Colonic mucosa (tissue), 4 donors: ENCODE measurements at regions not wholly inside any gene's neighbourhood (a gene's known extent, or its start where the extent isn't known, plus 50 kb on each side); places are given as distances from the start of the nearest gene placed in this dataset.

ENCODE experiments used
- DNase-seq: peaks from one replicate; pipeline ENCODE4 v3.0.0-alpha.2; 2020
- H3K27ac ChIP-seq: fragments of 200-600 bp; one replicate; pipeline ENCODE4 v1.8.0; 2021
- H3K27me3 ChIP-seq: fragments of 200-600 bp; one replicate; pipeline ENCODE4 v1.8.0; 2021
- H3K36me3 ChIP-seq: fragments of 200-600 bp; one replicate; pipeline ENCODE4 v1.8.0; 2021
- H3K4me1 ChIP-seq: fragments of 200-600 bp; one replicate; pipeline ENCODE4 v1.8.0; 2021; ENCODE audit warnings: mild to moderate bottlenecking
- H3K4me3 ChIP-seq: fragments of 200-600 bp; one replicate; pipeline ENCODE4 v1.8.0; 2021
- H3K9ac ChIP-seq, 2 donors: one replicate each; pipeline ENCODE4 v1.7.0; 2013; ENCODE audit warnings: control low read depth in 2 of 2, low read depth in 2 of 2, low read length in 2 of 2
- H3K9me3 ChIP-seq: fragments of 200-600 bp; one replicate; pipeline ENCODE4 v1.8.0; 2021
- CTCF ChIP-seq: fragments of 200-600 bp; IDR thresholded peaks from one replicate; pipeline ENCODE4 v1.8.0; 2022; ENCODE audit warnings: antibody characterized with exemption, mild to moderate bottlenecking
- intact Hi-C: fragments of 100-400 bp; cut with DNase I; formaldehyde crosslinking; loops from one replicate; pipeline ENCODE4 v1.14.1; 2022
- donor health status: healthy.
- donor health status: DM: no; HTN: no; CAD: no.
- donor health status: DM: no; HTN: no; CAD: no.

GRCh38 chr6:30832864-30833263, 51.5 kb upstream of the DDR1 start:
- no peak for DNase-seq
- intact Hi-C loops: loop anchor here (5.0 kb wide), 1 partner anchor 254 kb away; no protein-coding TSS in a partner anchor
- no peak overlapping the region for H3K9ac ChIP-seq
- no peaks in the 10 kb centered on the region for H3K36me3 ChIP-seq
- no peaks in the 10 kb centered on the region for H3K9me3 ChIP-seq
- H3K4me3 ChIP-seq: no peak overlapping the region
- H3K27me3 ChIP-seq: no peaks in the 10 kb centered on the region
- H3K4me1 ChIP-seq: peaks cover 4% of the 10 kb centered on the region
- H3K27ac ChIP-seq: no peak overlapping the region
- TF ChIP-seq CTCF: no peak

- no peaks in the 10 kb centered on the region for H3K9me3 ChIP-seq
- H3K4me3 ChIP-seq: no peak overlapping the region
- H3K36me3 ChIP-seq: no peaks in the 10 kb centered on the region
- intact Hi-C loops: loop anchor here (5.0 kb wide), 1 partner anchor 257 kb away; no protein-coding TSS in a partner anchor
- DNase-seq: no peak
- H3K9ac ChIP-seq: no peak overlapping the region
- peak overlapping the region; percentile 41 for H3K27ac ChIP-seq
- no peak for TF ChIP-seq CTCF
- peaks cover 11% of the 10 kb centered on the region for H3K4me1 ChIP-seq
- H3K27me3 ChIP-seq: no peaks in the 10 kb centered on the region
Measured at GRCh38 chr6:30830438-30830837, 53.9 kb upstream of the DDR1 start.

DNA sequence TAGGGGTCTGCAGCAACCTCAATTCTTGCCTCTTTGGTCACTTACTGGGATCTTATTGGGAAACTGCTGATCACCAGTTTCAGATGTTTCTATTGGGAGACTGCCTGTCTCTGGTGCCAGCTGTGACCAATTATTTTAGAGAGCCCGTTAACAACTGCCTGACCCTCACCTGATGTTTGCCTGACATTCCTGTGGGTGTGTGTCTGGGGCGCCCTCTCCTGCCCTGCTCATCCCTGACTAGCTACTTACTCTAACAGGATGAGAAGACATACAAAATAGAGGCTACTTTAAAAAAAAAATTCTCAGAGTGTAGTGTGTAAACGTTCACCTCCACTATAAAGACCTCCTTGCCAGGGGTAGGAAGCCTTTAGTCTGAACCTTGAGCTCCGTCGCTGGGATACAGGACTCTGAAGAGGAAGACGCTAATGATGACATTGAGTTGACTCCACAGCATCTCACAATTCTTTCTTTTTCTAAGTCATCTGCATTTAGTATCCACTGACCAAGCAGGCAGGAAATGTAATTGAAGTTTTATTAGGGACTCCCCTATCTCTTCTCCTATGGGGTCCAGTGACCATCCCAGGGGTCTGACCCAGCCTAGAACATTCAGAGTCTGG, 54.6 kb upstream of the DDR1 start:
- no peak for DNase-seq
- peaks cover 11% of the 10 kb centered on the region for H3K4me1 ChIP-seq
- peak overlapping the region; percentile 41 for H3K27ac ChIP-seq
- H3K36me3 ChIP-seq: no peaks in the 10 kb centered on the region
- H3K9me3 ChIP-seq: no peaks in the 10 kb centered on the region
- no peak overlapping the region for H3K4me3 ChIP-seq
- intact Hi-C loops: loop anchor here (2.0 to 5.0 kb wide), 2 partner anchors 47 to 258 kb away; no protein-coding TSS in a partner anchor
- H3K27me3 ChIP-seq: no peaks in the 10 kb centered on the region
- no peak overlapping the region for H3K9ac ChIP-seq
- no peak for TF ChIP-seq CTCF

DNA sequence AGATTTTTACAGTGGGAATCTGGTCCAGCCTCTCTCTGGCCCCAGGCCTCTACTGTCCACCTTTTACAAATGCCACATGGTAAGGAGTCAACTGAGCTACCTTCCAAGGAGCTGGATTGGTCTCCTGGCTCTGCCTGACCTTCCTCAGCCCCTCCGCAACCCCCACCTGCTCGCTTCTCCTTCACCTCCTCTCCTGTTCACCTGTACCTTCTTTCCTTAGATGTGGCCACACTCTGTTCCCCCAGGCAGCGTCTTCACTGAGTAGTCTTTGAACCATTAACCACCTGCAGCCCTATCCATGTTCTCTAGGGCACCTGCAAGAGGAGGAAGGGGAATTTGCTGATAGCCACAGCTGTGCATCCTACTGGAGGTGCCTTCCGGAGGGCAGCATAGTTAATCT, 55.3 kb upstream of the DDR1 start:
- DNase-seq: no peak
- H3K27ac ChIP-seq: peak overlapping the region; percentile 59
- peaks cover 11% of the 10 kb centered on the region for H3K4me1 ChIP-seq
- peak overlapping the region in 1 of 2 donors; percentile 46 for H3K9ac ChIP-seq
- H3K36me3 ChIP-seq: no peaks in the 10 kb centered on the region
- H3K4me3 ChIP-seq: no peak overlapping the region
- H3K27me3 ChIP-seq: no peaks in the 10 kb centered on the region
- no peak for TF ChIP-seq CTCF
- intact Hi-C loops: loop anchor here (2.0 kb wide), 1 partner anchor 48 kb away; no protein-coding TSS in a partner anchor
- no peaks in the 10 kb centered on the region for H3K9me3 ChIP-seq

DNA sequence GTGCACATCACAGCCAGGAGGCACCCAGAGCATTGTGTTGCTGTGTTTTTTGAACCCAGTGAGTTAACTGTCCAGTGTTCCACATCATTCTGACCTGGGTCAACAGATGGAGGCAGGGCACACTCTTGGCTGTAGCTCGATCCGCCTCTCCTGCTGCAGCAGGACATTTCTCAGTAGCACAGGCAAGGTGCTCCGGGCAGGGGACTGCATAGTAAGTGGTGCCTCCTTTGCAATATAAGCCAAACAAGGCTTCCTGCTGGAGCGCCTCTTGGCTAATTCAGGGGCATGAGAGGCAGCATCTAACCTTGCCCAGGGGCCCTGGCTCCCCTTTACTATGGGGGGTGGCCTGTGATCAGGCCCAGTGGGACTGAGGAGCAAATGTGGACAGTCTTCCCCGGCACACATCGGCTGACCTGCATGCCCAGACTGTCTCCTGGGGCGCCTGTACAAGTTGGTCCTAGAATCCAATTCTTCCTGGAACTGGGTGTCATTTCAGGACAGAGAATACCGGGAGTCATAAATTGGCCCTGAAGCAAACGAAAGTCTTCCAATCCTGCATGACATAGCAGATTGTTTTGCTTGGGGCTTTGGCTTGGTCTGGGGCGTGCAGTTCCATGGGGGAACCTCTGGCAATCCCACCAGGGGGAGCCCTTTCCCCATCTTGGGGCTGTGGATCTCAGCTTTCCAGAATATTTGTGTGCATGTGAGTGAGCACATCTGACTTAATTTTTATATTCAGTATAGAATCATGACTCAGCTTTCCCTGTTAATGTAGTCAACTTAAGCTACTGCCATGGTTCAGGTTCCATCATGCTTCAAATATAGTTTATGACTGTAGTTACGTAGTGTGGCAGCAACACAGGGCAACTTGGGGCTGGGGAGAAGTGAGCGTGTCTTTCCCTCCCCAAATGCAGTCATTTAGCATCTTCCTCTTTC, 56.0 kb upstream of the DDR1 start:
- H3K4me1 ChIP-seq: peaks cover 11% of the 10 kb centered on the region
- no peaks in the 10 kb centered on the region for H3K36me3 ChIP-seq
- H3K9me3 ChIP-seq: no peaks in the 10 kb centered on the region
- peak overlapping the region; percentile 59 for H3K27ac ChIP-seq
- intact Hi-C loops: loop anchor here (2.0 kb wide), 1 partner anchor 49 kb away; no protein-coding TSS in a partner anchor
- peak; percentile 93 for TF ChIP-seq CTCF
- no peak overlapping the region for H3K4me3 ChIP-seq
- no peaks in the 10 kb centered on the region for H3K27me3 ChIP-seq
- peak; percentile 94 for DNase-seq
- peak overlapping the region in 1 of 2 donors; percentile 78 for H3K9ac ChIP-seq
